Testis (tissue), 2 donors: ENCODE measurements at regions not wholly inside any gene's neighbourhood (a gene's known extent, or its start where the extent isn't known, plus 50 kb on each side); places are given as distances from the start of the nearest gene placed in this dataset.
A peak's percentile ranks its signal among the peaks of the same experiment; 100 is the strongest.

ENCODE experiments used
- DNase-seq: peaks from one replicate; pipeline ENCODE4 v3.0.0-alpha.2; 2019
- H3K27ac ChIP-seq, 2 donors: fragments of 200-600 bp; sonication (generic); one replicate each; pipeline ENCODE4 v1.5.1; 2019
- H3K27me3 ChIP-seq: fragments of 200-600 bp; sonication (generic); one replicate; pipeline ENCODE4 v1.5.1; 2019
- H3K36me3 ChIP-seq: fragments of 200-600 bp; sonication (generic); one replicate; pipeline ENCODE4 v1.5.1; 2017; ENCODE audit warnings: low read depth; ENCODE audit errors: missing control alignments
- H3K4me1 ChIP-seq: fragments of 200-600 bp; sonication (generic); one replicate; pipeline ENCODE4 v1.5.1; 2019
- H3K4me3 ChIP-seq, 2 donors: fragments of 200-600 bp; sonication (generic); one replicate each; pipeline ENCODE4 v1.5.1; 2017 to 2019
- H3K9me3 ChIP-seq: fragments of 200-600 bp; sonication (generic); one replicate; pipeline ENCODE4 v1.5.1; 2017
- CTCF ChIP-seq, 3 experiments: fragments of 450-650 bp in 2 of 3; fragments of 200-600 bp in 1 of 3; sonication (generic) in 1 of 3; IDR thresholded peaks; one replicate each; pipeline ENCODE4 v1.5.1; 2016 to 2019; ENCODE audit warnings: antibody characterized with exemption in 3 of 3, mild to moderate bottlenecking in 2 of 3, moderate library complexity in 1 of 3
- POLR2A ChIP-seq: fragments of 450-650 bp; IDR thresholded peaks from one replicate; pipeline ENCODE4 v1.6.1; 2017; ENCODE audit warnings: antibody characterized with exemption, mild to moderate bottlenecking, moderate library complexity
- WGBS, 2 donors: methylation state at CpG; one replicate each; pipeline ENCODE4 v1.1.5; 2018; 5-methylcytosine and 5-hydroxymethylcytosine counted together
- intact Hi-C: fragments of 100-400 bp; cut with DNase I; formaldehyde crosslinking; loops from one replicate; pipeline ENCODE4 v1.15.1; 2023; ENCODE audit warnings: low total_unique reads

- Histone ChIP-seq H3K4me3 (no peak overlapping the region), H3K27me3 (no peaks in the 10 kb centered on the region), H3K9me3 (no peaks in the 10 kb centered on the region), H3K4me1 (no peaks in the 10 kb centered on the region), H3K36me3 (no peaks in the 10 kb centered on the region), H3K27ac (no peak overlapping the region)
- intact Hi-C loops, result no loop called here
- no peak for TF ChIP-seq CTCF (IDR thresholded peaks at IDR 0.05)
- TF ChIP-seq POLR2A, result no peak
- peak; percentile 2 for DNase-seq
- 85 to 88% methylated on average over 5 to 6 of the region's 6 CpGs for WGBS, 2 donors
These were observed 307.3 kb downstream of the PTPRU start for GRCh38 chr1:29543586-29543985.

DNA sequence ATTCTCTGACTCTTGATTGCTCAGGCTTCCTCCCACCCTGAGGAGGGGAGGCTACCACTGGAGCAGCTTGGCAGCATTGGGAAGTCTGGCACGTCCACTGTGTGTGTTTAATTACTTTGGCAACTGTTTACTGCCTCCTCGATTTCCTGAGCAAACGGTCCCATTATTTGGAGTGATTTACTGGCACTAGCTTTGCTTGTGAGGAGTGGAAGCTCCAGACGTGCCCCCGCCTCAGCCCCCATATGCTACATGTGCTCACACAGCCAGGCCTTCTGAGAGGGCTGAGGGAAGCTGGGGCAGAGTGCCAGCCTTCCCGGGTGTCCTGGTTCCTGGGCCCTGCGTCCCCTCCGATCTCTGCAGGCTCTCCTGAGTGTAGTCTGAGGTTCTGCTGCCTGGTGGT, 306.2 kb downstream of the PTPRU start:
- Histone ChIP-seq H3K27ac (no peak overlapping the region), H3K27me3 (no peaks in the 10 kb centered on the region), H3K4me1 (no peaks in the 10 kb centered on the region), H3K9me3 (no peaks in the 10 kb centered on the region), H3K4me3 (no peak overlapping the region), H3K36me3 (no peaks in the 10 kb centered on the region)
- DNase-seq, result no peak
- TF ChIP-seq POLR2A (no peak), CTCF (IDR thresholded peaks at IDR 0.05) (no peak)
- intact Hi-C loops, result no loop called here
- 38 to 50% methylated on average over 6 to 8 of the region's 8 CpGs for WGBS, 2 donors

DNA sequence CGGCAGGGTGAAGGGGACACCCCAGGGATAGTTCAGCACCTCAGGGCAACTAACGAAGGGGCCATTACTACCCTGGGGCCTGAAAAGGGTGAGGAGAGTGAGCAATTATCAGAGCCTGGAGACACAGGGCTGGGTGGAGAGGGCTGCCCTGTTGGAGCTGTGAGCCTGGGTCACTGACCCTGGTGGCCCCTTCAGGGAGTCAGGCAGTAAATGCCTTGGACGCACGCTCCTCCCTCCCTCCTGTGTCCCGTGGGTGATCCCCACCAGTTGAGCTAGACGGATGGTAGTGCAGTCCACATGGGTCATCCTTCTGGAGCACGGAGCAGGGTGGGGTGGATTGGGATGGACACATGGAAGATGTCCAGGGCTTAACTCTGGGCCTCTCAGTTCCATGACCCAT, 305.3 kb downstream of the PTPRU start:
- no peaks in the 10 kb centered on the region for H3K36me3 ChIP-seq
- intact Hi-C loops, result no loop called here
- DNase-seq, result no peak
- H3K4me1 ChIP-seq, result no peaks in the 10 kb centered on the region
- H3K4me3 ChIP-seq, result no peak overlapping the region
- no peak for TF ChIP-seq POLR2A
- TF ChIP-seq CTCF (IDR thresholded peaks at IDR 0.05), result no peak
- no peak overlapping the region for H3K27ac ChIP-seq
- H3K27me3 ChIP-seq, result no peaks in the 10 kb centered on the region
- H3K9me3 ChIP-seq, result no peaks in the 10 kb centered on the region
- 73 to 84% methylated on average over 1 to 6 of the region's 7 CpGs for WGBS, 2 donors

- no peaks in the 10 kb centered on the region for H3K4me1 ChIP-seq
- WGBS, 2 donors, result 81 to 92% methylated on average over 10 of the region's 10 CpGs
These were observed 304.6 kb downstream of the PTPRU start for GRCh38 chr1:29540801-29541357.

More at GRCh38 chr1:29540801-29541357, 304.6 kb downstream of the PTPRU start:
- H3K27me3 ChIP-seq, result no peaks in the 10 kb centered on the region
- no peaks in the 10 kb centered on the region for H3K9me3 ChIP-seq
- no peak overlapping the region for H3K4me3 ChIP-seq
- intact Hi-C loops, result no loop called here
- no peak for TF ChIP-seq POLR2A
- TF ChIP-seq CTCF (IDR thresholded peaks at IDR 0.05), result no peak
- H3K27ac ChIP-seq, result no peak overlapping the region
- DNase-seq, result peak; percentile 38
- no peaks in the 10 kb centered on the region for H3K36me3 ChIP-seq
